ENCODE measurements at regions not wholly inside any gene's neighbourhood (a gene's known extent, or its start where the extent isn't known, plus 50 kb on each side); places are given as distances from the start of the nearest gene placed in this dataset.

- DNase-seq (ENCODE audit: low read depth, low spot score) (no peak), FAIRE-seq (no peak)
- dilution Hi-C loops (cut with MboI; ENCODE audit: extremely low pct_ligation_motif_present, low sequenced_read_pairs), result no loop called here
- H2AFZ ChIP-seq (ENCODE audit: low read depth, low read length), result no peak overlapping the region
- ChIA-PET CTCF (no interaction called here), POLR2A (no interaction called here)
- H3K4me1 ChIP-seq (ENCODE audit: control insufficient read depth, extremely low read depth, insufficient read depth, low read length), result no peaks in the 10 kb centered on the region
- no peak overlapping the region for H3K9ac ChIP-seq (replicated peaks; ENCODE audit: extremely low read depth, insufficient read depth, low read length)
- no peaks in the 10 kb centered on the region for H3K9me3 ChIP-seq (replicated peaks; ENCODE audit: control insufficient read depth, insufficient read depth, low read length)
- no peaks in the 10 kb centered on the region for H3K79me2 ChIP-seq (ENCODE audit: control insufficient read depth, insufficient read depth, low read length)
- intact Hi-C loops (cut with micrococcal nuclease), result no loop called here
- BruUV-seq (replicated peaks), result no TSS peak
- H3K27ac ChIP-seq (ENCODE audit: insufficient read depth, low read depth, low read length), result no peak overlapping the region
- no peak overlapping the region for H3K4me3 ChIP-seq (replicated peaks in 1 of 3; ENCODE audit: insufficient read depth in 1 of 3, low read depth in 1 of 3, low read length in 3 of 3)
- no peaks in the 10 kb centered on the region for H3K9me1 ChIP-seq (replicated peaks; ENCODE audit: control insufficient read depth, extremely low read depth, insufficient read depth, low read length)
- H3K4me2 ChIP-seq (ENCODE audit: insufficient read depth, low read length), result no peak overlapping the region
- TF ChIP-seq POLR2A (IDR thresholded peaks at IDR 0.05; ENCODE audit: low read depth, low read length), result no peak
- H4K20me1 ChIP-seq (replicated peaks; ENCODE audit: control insufficient read depth, extremely low read depth, insufficient read depth, low read length), result no peaks in the 10 kb centered on the region
- H3K27me3 ChIP-seq (ENCODE audit: control insufficient read depth in 2 of 2, insufficient read depth in 2 of 2, low read length in 2 of 2), result no peaks in the 10 kb centered on the region
- no peaks in the 10 kb centered on the region for H3K36me3 ChIP-seq (ENCODE audit: control insufficient read depth in 2 of 2, extremely low read depth in 1 of 2, insufficient read depth in 2 of 2, low read length in 2 of 2)
Observed at GRCh38 chr9:74064702-74065101, 432.4 kb upstream of the RORB start.

DNA sequence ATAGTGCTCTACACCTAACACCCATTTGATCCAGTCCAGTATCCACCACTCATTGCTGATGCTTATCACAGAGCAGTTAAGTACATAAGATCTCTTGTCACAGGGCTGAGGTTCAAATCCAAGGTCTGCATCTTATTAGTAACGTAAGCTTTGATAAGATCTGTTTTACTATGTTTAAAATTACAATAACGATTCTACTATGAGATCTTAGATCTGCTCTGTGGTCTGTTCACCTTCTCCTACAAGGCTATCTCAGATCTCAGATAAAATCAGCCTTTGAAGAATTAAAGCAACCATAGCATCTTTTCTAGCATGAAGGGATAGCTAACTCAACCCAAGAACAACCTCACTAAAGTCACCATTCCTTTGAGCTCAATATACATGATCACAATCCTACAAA lies 431.0 kb upstream of the RORB start:
- H3K27me3 ChIP-seq (ENCODE audit: control insufficient read depth in 2 of 2, insufficient read depth in 2 of 2, low read length in 2 of 2), result no peaks in the 10 kb centered on the region
- ChIA-PET CTCF (no interaction called here), POLR2A (no interaction called here)
- no peak overlapping the region for H3K27ac ChIP-seq (ENCODE audit: insufficient read depth, low read depth, low read length)
- H3K4me1 ChIP-seq (ENCODE audit: control insufficient read depth, extremely low read depth, insufficient read depth, low read length), result no peaks in the 10 kb centered on the region
- no peak overlapping the region for H3K4me2 ChIP-seq (ENCODE audit: insufficient read depth, low read length)
- no peak overlapping the region for H3K9ac ChIP-seq (replicated peaks; ENCODE audit: extremely low read depth, insufficient read depth, low read length)
- intact Hi-C loops (cut with micrococcal nuclease) (no loop called here), dilution Hi-C loops (cut with MboI; ENCODE audit: extremely low pct_ligation_motif_present, low sequenced_read_pairs) (no loop called here)
- H3K36me3 ChIP-seq (ENCODE audit: control insufficient read depth in 2 of 2, extremely low read depth in 1 of 2, insufficient read depth in 2 of 2, low read length in 2 of 2), result no peaks in the 10 kb centered on the region
- no peaks in the 10 kb centered on the region for H4K20me1 ChIP-seq (replicated peaks; ENCODE audit: control insufficient read depth, extremely low read depth, insufficient read depth, low read length)
- no peak overlapping the region for H3K4me3 ChIP-seq (replicated peaks in 1 of 3; ENCODE audit: insufficient read depth in 1 of 3, low read depth in 1 of 3, low read length in 3 of 3)
- H3K9me3 ChIP-seq (replicated peaks; ENCODE audit: control insufficient read depth, insufficient read depth, low read length), result no peaks in the 10 kb centered on the region
- DNase-seq (ENCODE audit: low read depth, low spot score) (no peak), FAIRE-seq (no peak)
- no peaks in the 10 kb centered on the region for H3K79me2 ChIP-seq (ENCODE audit: control insufficient read depth, insufficient read depth, low read length)
- BruUV-seq (replicated peaks), result no TSS peak
- no peak overlapping the region for H2AFZ ChIP-seq (ENCODE audit: low read depth, low read length)
- H3K9me1 ChIP-seq (replicated peaks; ENCODE audit: control insufficient read depth, extremely low read depth, insufficient read depth, low read length), result no peaks in the 10 kb centered on the region
- TF ChIP-seq FOS (IDR thresholded peaks at IDR 0.05; ENCODE audit: borderline replicate concordance, insufficient read depth, low read length) (no peak), GATA2 (IDR thresholded peaks at IDR 0.05; ENCODE audit: insufficient read depth, insufficient read length, low read depth, low read length) (no peak)

Measured in endothelial cell of umbilical vein (primary cell).